ENCODE measurements at regions not wholly inside any gene's neighbourhood (a gene's known extent, or its start where the extent isn't known, plus 50 kb on each side); places are given as distances from the start of the nearest gene placed in this dataset.

- TF ChIP-seq CREB1 (IDR thresholded peaks at IDR 0.05; ENCODE audit: low read depth) (no peak), YY1 (IDR thresholded peaks at IDR 0.05; ENCODE audit: low read depth) (no peak), EP300 (IDR thresholded peaks at IDR 0.05; ENCODE audit: borderline replicate concordance) (no peak), EGR1 (IDR thresholded peaks at IDR 0.05) (no peak), ZBTB7A (IDR thresholded peaks at IDR 0.05; ENCODE audit: low read depth) (no peak), RAD21 (IDR thresholded peaks at IDR 0.05; ENCODE audit: low read depth) (no peak), TAF1 (IDR thresholded peaks at IDR 0.05; ENCODE audit: low read depth) (no peak), TCF12 (IDR thresholded peaks at IDR 0.05; ENCODE audit: low read depth) (no peak), NFIC (IDR thresholded peaks at IDR 0.05) (no peak), USF1 (IDR thresholded peaks at IDR 0.05) (no peak), TEAD4 (IDR thresholded peaks at IDR 0.05) (no peak), FOXM1 (IDR thresholded peaks at IDR 0.05; ENCODE audit: borderline replicate concordance, low read depth) (no peak), CEBPB (IDR thresholded peaks at IDR 0.05) (no peak)
- TF ChIP-seq, protein P1, sequence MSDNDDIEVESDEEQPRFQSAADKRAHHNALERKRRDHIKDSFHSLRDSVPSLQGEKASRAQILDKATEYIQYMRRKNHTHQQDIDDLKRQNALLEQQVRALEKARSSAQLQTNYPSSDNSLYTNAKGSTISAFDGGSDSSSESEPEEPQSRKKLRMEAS (IDR thresholded peaks at IDR 0.05): no peak
- TF ChIP-seq, protein P2, sequence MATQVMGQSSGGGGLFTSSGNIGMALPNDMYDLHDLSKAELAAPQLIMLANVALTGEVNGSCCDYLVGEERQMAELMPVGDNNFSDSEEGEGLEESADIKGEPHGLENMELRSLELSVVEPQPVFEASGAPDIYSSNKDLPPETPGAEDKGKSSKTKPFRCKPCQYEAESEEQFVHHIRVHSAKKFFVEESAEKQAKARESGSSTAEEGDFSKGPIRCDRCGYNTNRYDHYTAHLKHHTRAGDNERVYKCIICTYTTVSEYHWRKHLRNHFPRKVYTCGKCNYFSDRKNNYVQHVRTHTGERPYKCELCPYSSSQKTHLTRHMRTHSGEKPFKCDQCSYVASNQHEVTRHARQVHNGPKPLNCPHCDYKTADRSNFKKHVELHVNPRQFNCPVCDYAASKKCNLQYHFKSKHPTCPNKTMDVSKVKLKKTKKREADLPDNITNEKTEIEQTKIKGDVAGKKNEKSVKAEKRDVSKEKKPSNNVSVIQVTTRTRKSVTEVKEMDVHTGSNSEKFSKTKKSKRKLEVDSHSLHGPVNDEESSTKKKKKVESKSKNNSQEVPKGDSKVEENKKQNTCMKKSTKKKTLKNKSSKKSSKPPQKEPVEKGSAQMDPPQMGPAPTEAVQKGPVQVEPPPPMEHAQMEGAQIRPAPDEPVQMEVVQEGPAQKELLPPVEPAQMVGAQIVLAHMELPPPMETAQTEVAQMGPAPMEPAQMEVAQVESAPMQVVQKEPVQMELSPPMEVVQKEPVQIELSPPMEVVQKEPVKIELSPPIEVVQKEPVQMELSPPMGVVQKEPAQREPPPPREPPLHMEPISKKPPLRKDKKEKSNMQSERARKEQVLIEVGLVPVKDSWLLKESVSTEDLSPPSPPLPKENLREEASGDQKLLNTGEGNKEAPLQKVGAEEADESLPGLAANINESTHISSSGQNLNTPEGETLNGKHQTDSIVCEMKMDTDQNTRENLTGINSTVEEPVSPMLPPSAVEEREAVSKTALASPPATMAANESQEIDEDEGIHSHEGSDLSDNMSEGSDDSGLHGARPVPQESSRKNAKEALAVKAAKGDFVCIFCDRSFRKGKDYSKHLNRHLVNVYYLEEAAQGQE (IDR thresholded peaks at IDR 0.05; ENCODE audit: low read depth): no peak
These were observed 137.3 kb upstream of the THY1 start for GRCh38 chr11:119560291-119560690.

- no peak for TF ChIP-seq TAF1 (IDR thresholded peaks at IDR 0.05; ENCODE audit: low read depth)
- TF ChIP-seq, protein P1 (IDR thresholded peaks at IDR 0.05): no peak
- TF ChIP-seq USF1 (IDR thresholded peaks at IDR 0.05): no peak
These were observed 129.1 kb upstream of the THY1 start for GRCh38 chr11:119552106-119552485.

DNA sequence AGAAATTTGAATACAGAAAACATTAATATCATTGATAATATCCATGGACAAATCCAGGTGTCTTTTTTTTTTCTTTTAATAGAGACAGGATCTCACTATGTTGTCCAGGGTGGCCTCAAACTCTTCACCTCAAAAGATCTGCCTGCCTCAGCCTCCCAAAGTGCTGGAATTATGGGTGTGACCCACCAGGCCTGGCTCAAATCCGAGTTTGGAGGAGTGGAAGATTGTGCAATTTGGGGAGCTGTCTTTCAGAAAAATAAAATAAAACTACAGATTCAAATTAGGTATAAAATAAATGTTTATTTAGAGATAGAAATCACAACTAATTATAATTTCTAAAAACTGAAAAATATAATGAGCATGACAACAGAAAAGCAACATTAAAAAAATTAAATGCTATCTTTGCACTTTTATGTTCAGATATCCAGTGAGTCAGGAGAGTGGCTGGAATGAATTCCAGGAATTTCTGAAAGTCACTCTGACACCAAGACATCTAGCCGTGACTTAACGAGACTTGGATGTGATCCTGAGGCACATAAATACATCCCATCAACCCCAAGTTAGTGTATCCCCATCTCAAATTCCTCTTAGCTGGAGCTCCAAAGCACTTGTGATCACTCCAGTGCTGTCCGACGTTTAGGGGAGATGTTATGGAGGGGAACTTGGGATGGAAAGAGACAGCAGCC, 128.6 kb upstream of the THY1 start:
- TF ChIP-seq RAD21 (IDR thresholded peaks at IDR 0.05; ENCODE audit: low read depth): no peak

- no peak for TF ChIP-seq EP300 (IDR thresholded peaks at IDR 0.05; ENCODE audit: borderline replicate concordance)
- TF ChIP-seq TEAD4 (IDR thresholded peaks at IDR 0.05): no peak
- TF ChIP-seq FOXM1 (IDR thresholded peaks at IDR 0.05; ENCODE audit: borderline replicate concordance, low read depth): no peak
- TF ChIP-seq, protein P2 (IDR thresholded peaks at IDR 0.05; ENCODE audit: low read depth): no peak
- TF ChIP-seq USF1 (IDR thresholded peaks at IDR 0.05): no peak
- no peak for TF ChIP-seq TCF12 (IDR thresholded peaks at IDR 0.05; ENCODE audit: low read depth)
- no peak for TF ChIP-seq YY1 (IDR thresholded peaks at IDR 0.05; ENCODE audit: low read depth)
- TF ChIP-seq NFIC (IDR thresholded peaks at IDR 0.05): no peak
- TF ChIP-seq, protein P1 (IDR thresholded peaks at IDR 0.05): no peak
- no peak for TF ChIP-seq TAF1 (IDR thresholded peaks at IDR 0.05; ENCODE audit: low read depth)
- no peak for TF ChIP-seq CEBPB (IDR thresholded peaks at IDR 0.05)
- no peak for TF ChIP-seq EGR1 (IDR thresholded peaks at IDR 0.05)
- TF ChIP-seq RAD21 (IDR thresholded peaks at IDR 0.05; ENCODE audit: low read depth): no peak
These were observed 127.2 kb upstream of the THY1 start for GRCh38 chr11:119550053-119550752.

DNA sequence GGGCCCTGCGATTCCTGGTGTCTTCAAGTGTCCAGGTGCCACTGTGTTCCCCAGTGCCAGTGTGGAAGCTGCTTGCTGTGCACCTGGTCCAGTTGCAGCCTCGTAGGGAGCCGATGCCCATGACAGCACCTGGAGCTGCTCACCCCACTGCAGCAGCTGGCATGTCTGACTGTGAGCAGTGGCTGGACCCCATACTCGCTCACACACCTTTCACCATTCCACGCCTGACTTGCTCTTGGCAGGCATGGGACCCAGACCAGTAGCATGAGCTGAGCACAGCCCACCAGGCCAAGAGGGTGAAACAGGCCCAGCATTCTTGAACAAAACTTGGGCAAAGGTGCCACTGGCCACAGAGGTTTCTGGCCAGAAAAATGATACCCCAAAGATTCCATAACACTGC, 124.5 kb upstream of the THY1 start:
- TF ChIP-seq ZBTB7A (IDR thresholded peaks at IDR 0.05; ENCODE audit: low read depth): no peak
- TF ChIP-seq, protein P1 (IDR thresholded peaks at IDR 0.05): no peak
- no peak for TF ChIP-seq CEBPB (IDR thresholded peaks at IDR 0.05)
- TF ChIP-seq, protein P2 (IDR thresholded peaks at IDR 0.05; ENCODE audit: low read depth): no peak
- TF ChIP-seq USF1 (IDR thresholded peaks at IDR 0.05): no peak
- TF ChIP-seq FOXM1 (IDR thresholded peaks at IDR 0.05; ENCODE audit: borderline replicate concordance, low read depth): no peak
- TF ChIP-seq YY1 (IDR thresholded peaks at IDR 0.05; ENCODE audit: low read depth): no peak
- no peak for TF ChIP-seq TAF1 (IDR thresholded peaks at IDR 0.05; ENCODE audit: low read depth)
- no peak for TF ChIP-seq EGR1 (IDR thresholded peaks at IDR 0.05)
- no peak for TF ChIP-seq TCF12 (IDR thresholded peaks at IDR 0.05; ENCODE audit: low read depth)
- no peak for TF ChIP-seq RAD21 (IDR thresholded peaks at IDR 0.05; ENCODE audit: low read depth)
- TF ChIP-seq EP300 (IDR thresholded peaks at IDR 0.05; ENCODE audit: borderline replicate concordance): no peak
- no peak for TF ChIP-seq CREB1 (IDR thresholded peaks at IDR 0.05; ENCODE audit: low read depth)
- TF ChIP-seq NFIC (IDR thresholded peaks at IDR 0.05): no peak
- no peak for TF ChIP-seq TEAD4 (IDR thresholded peaks at IDR 0.05)

Data from Ishikawa (cell line).